Nephron progenitor cell (in vitro differentiated cells): ENCODE measurements at regions not wholly inside any gene's neighbourhood (a gene's known extent, or its start where the extent isn't known, plus 50 kb on each side); places are given as distances from the start of the nearest gene placed in this dataset.

ENCODE experiments used
- DNase-seq: peaks from one replicate; pipeline ENCODE4 v3.0.0; 2021
- H3K27ac Mint-ChIP-seq: 2 replicates; pipeline ENCODE4 v1.8.0; 2021; ENCODE audit warnings: mild to moderate bottlenecking, moderate library complexity, mixed read lengths
- H3K27me3 Mint-ChIP-seq: 2 replicates; pipeline ENCODE4 v1.8.0; 2021; ENCODE audit warnings: mild to moderate bottlenecking, low read depth, mixed read lengths; ENCODE audit not compliant: poor library complexity
- H3K36me3 Mint-ChIP-seq: 2 replicates; pipeline ENCODE4 v1.8.0; 2021; ENCODE audit warnings: low read depth, mixed read lengths
- H3K4me1 Mint-ChIP-seq: 2 replicates; pipeline ENCODE4 v1.8.0; 2021; ENCODE audit warnings: mixed read lengths
- H3K4me3 Mint-ChIP-seq: 2 replicates; pipeline ENCODE4 v1.8.0; 2021; ENCODE audit warnings: mild to moderate bottlenecking, moderate library complexity, mixed read lengths
- H3K9me3 Mint-ChIP-seq: 2 replicates; pipeline ENCODE4 v1.8.0; 2021; ENCODE audit warnings: mild to moderate bottlenecking, moderate library complexity, mixed read lengths
- TF ChIP-seq, protein P1 (sequence below): fragments of 200-600 bp; sonication (generic); IDR thresholded peaks from 2 replicates; pipeline ENCODE4 v1.5.0; 2021; ENCODE audit warnings: antibody characterized with exemption

DNA sequence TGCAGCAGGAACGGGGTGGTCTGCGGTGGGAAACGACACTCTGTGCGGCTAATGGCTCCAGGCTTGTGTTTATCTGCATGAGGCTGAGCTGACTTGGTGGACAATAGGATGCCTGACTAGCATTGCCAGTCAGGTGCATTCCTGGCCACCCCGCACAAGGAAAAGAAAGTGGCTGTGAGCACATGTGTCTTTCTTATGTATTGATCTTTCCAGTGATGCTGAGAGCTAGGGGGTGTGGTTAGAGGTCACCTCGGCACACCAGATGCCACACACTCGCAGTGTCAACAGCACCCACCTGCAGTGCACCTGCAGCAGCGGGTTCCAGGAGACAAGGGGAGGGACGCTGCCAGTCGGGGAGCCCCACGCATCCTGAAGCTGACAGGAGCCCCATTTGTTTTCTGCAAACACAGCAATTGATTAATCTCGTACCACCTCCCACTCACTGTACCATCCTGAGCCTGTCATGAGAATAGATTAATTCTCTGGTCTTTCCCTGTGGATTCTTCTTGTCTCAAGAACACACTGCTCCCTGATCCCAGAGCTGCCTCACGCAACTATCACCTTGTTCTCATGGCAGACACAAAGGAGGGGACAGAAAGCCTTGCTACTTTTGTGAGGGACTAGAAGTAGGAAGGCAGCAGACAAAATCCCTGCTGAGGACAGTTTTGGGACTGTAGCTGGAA is 251.7 kb upstream of the WWC1 start:
- Mint-ChIP-seq H3K4me3 (no peak overlapping the region), H3K27ac (peak overlapping the region; percentile 29), H3K9me3 (no peaks in the 10 kb centered on the region), H3K36me3 (no peaks in the 10 kb centered on the region), H3K4me1 (peaks cover 27% of the 10 kb centered on the region), H3K27me3 (peaks cover 18% of the 10 kb centered on the region)
- DNase-seq, result no peak
- TF ChIP-seq, protein P1, sequence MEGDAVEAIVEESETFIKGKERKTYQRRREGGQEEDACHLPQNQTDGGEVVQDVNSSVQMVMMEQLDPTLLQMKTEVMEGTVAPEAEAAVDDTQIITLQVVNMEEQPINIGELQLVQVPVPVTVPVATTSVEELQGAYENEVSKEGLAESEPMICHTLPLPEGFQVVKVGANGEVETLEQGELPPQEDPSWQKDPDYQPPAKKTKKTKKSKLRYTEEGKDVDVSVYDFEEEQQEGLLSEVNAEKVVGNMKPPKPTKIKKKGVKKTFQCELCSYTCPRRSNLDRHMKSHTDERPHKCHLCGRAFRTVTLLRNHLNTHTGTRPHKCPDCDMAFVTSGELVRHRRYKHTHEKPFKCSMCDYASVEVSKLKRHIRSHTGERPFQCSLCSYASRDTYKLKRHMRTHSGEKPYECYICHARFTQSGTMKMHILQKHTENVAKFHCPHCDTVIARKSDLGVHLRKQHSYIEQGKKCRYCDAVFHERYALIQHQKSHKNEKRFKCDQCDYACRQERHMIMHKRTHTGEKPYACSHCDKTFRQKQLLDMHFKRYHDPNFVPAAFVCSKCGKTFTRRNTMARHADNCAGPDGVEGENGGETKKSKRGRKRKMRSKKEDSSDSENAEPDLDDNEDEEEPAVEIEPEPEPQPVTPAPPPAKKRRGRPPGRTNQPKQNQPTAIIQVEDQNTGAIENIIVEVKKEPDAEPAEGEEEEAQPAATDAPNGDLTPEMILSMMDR, result no peak

DNA sequence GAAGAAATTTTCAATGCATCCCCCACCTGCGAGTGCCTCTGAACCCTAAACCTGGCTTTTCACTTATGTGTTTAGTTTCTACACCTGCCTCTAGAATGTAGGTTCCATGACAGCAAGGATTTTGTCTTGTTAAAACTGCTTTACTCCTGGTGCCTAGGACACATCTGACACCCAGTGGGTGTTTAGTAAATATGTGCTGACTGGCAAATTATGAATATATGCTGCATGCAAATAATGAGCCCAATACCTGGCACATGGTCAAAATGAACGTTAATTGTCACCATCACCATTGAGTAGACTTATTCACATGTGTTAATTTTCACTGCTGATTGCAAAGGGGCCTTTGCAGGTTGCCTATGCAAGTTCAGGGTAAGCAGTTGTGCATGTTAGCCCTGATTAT is 249.9 kb upstream of the WWC1 start:
- no peak overlapping the region for H3K27ac Mint-ChIP-seq
- no peaks in the 10 kb centered on the region for H3K36me3 Mint-ChIP-seq
- no peak overlapping the region for H3K4me3 Mint-ChIP-seq
- peaks cover 27% of the 10 kb centered on the region for H3K4me1 Mint-ChIP-seq
- H3K27me3 Mint-ChIP-seq, result peaks cover 18% of the 10 kb centered on the region
- no peak for DNase-seq
- TF ChIP-seq, protein P1, result no peak
- H3K9me3 Mint-ChIP-seq, result no peaks in the 10 kb centered on the region

DNA sequence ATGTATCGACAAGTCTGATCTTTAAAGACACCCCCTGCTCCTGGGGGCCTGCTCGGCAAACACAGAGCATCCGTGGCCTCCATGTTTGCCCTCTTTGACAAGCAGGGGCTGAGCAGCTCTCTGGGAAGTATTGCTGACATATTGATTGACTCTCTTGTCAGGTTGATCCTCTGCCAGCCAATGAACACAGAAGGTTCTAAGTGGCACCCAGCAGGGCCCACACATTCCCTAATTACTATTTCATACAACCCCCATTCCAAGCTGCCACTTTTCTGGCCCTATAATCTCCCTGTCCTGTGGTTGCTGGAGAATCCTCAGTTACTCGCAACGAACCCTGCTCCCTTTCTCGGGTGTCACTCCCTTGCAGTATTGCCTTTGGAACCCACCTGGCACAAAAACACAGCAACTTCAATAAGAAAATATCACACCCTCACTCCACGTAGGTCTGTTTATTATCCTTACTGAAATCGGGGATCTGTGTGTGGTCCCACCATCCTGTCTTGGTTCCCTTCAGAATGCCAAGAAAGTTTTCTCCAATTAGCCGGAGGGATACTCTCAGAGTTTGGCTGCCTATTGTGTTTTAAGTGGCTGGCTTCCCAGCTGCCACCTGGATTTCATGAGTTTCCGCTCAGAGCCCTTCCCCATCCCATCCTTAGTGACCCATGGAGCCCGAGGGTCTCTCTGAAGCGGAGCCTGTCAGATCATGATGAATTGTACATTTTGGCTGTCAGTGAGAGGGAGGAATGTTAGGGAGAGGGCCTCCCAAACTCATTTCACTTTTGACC is 249.0 kb upstream of the WWC1 start:
- Mint-ChIP-seq H3K4me3 (no peak overlapping the region), H3K27ac (peak overlapping the region; percentile 71), H3K36me3 (no peaks in the 10 kb centered on the region), H3K4me1 (peaks cover 35% of the 10 kb centered on the region), H3K27me3 (peaks cover 21% of the 10 kb centered on the region), H3K9me3 (no peaks in the 10 kb centered on the region)
- no peak for DNase-seq
- TF ChIP-seq, protein P1, result no peak

DNA sequence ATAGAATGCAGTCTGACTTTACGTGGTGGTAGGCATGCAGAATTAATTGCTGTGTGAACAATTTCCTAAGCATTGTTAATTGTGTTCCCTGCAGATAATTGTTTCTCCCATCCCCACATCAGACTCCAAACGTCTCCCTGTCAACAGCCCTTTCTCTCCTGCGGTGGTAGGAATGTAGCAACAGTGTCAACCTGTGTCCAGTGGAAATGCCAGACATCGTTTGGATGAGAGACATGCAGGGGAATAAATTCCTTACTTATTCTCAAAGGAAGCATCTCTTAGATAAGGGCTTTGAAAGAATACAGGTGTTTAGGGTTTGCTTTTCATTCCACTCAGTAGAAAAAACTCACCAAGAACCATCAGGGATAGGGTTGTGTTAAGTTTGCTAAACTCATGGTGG is 245.3 kb upstream of the WWC1 start:
- H3K27me3 Mint-ChIP-seq, result peaks cover 14% of the 10 kb centered on the region
- no peak for DNase-seq

DNA sequence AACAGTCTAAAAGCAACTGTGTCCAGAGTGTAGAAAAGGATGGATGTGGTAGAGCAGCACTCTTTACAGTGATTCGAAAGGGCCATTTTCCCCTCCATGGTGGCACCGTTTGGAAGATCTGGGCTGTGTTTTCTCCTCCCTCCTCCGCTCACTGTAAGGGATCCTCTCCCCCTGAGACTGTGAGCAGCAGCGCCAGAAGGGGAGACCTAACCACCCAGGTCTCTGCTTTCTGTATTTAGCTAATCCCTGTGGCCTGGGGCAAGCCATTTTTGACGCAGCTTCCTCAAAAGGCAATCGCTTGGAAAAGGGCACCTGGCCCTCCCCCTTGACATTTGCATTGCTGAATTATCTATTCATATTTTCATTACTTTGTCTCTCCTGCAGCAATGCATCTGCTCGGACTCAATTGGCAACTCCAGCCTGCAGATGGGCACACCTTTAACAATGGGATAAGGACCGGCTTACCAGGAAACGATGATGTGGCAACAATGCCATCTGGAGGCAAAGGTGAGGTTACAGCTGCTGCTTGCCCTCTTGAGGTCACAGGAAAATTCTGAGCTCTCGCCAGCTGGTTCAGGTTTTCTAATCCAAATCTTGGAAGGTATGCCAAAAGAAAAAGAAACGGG is 244.3 kb upstream of the WWC1 start:
- Mint-ChIP-seq H3K4me1 (peaks cover 23% of the 10 kb centered on the region), H3K27ac (no peak overlapping the region), H3K9me3 (no peaks in the 10 kb centered on the region), H3K4me3 (no peak overlapping the region), H3K36me3 (no peaks in the 10 kb centered on the region), H3K27me3 (peaks cover 9% of the 10 kb centered on the region)
- TF ChIP-seq, protein P1, result peak; percentile 60
- peak; percentile 61 for DNase-seq

More for the DNA sequence above, 245.3 kb upstream of the WWC1 start:
- TF ChIP-seq, protein P1, result no peak
- H3K27ac Mint-ChIP-seq, result no peak overlapping the region
- no peaks in the 10 kb centered on the region for H3K36me3 Mint-ChIP-seq
- no peaks in the 10 kb centered on the region for H3K9me3 Mint-ChIP-seq
- H3K4me1 Mint-ChIP-seq, result peaks cover 27% of the 10 kb centered on the region
- no peak overlapping the region for H3K4me3 Mint-ChIP-seq
